ENCODE measurements at regions not wholly inside any gene's neighbourhood (a gene's known extent, or its start where the extent isn't known, plus 50 kb on each side); places are given as distances from the start of the nearest gene placed in this dataset.

DNA sequence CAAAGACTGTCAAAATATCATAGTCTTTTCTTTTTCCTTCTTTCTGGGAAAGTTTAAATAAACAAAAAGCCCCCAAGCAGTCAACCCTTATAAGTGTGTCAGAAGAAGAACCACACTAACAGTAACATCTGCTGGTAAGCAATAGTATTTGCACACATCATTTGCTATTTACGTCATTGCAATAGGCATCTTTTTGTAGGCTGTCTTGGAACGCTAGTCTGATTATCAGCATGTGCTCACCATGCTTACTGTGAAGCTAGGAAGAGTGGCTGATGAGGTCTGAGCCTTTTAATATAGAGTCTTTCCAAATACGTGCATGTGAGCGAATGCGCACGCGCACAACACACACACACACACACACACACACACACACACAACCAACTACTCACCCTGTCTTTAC, 599.0 kb upstream of the TPK1 start:
- TF ChIP-seq, protein P1, sequence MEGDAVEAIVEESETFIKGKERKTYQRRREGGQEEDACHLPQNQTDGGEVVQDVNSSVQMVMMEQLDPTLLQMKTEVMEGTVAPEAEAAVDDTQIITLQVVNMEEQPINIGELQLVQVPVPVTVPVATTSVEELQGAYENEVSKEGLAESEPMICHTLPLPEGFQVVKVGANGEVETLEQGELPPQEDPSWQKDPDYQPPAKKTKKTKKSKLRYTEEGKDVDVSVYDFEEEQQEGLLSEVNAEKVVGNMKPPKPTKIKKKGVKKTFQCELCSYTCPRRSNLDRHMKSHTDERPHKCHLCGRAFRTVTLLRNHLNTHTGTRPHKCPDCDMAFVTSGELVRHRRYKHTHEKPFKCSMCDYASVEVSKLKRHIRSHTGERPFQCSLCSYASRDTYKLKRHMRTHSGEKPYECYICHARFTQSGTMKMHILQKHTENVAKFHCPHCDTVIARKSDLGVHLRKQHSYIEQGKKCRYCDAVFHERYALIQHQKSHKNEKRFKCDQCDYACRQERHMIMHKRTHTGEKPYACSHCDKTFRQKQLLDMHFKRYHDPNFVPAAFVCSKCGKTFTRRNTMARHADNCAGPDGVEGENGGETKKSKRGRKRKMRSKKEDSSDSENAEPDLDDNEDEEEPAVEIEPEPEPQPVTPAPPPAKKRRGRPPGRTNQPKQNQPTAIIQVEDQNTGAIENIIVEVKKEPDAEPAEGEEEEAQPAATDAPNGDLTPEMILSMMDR (IDR thresholded peaks at IDR 0.05; ENCODE audit: low read length): no peak
- no peak for TF ChIP-seq EZH2 (IDR thresholded peaks at IDR 0.05; ENCODE audit: borderline replicate concordance, low read length)

Data from OCI-LY1 (cell line).